HG02571 (cell line): ENCODE measurements at regions not wholly inside any gene's neighbourhood (a gene's known extent, or its start where the extent isn't known, plus 50 kb on each side); places are given as distances from the start of the nearest gene placed in this dataset.
"Not testable (repeated sequence)": the region's sequence is repeated elsewhere in the genome, so short reads cannot be mapped to it uniquely, and the experiment has no call there.

ENCODE experiments used
- ATAC-seq: cut with Tn5 transposase; IDR thresholded peaks from one replicate; pipeline ENCODE4 v1.9.1; 2021; ENCODE audit warnings: mild to moderate bottlenecking, moderate library complexity; ENCODE audit not compliant: unreplicated experiment

DNA sequence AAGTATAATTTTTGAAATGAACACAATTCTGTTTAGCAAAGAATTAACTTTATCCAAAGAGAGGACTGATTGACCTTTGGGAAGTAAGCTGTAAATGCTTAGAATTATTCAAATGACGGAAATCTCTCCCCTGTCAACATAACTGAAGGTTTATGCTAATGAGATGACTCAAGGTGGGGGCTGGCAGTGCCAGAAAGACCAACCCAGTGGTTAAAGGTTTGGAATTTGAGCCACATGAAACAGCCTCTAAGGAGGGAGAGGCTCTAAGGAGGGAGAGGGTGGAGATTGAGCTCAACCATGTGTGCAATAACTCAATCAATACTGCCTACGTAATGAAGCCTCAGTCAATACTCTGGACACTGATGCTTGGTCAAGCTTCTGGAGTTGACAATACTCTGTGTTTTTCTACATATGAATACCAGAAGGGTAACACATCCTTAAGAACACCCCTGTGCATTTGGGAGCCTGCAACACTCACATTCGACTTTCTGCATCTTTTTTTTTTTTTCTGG lies 123.4 kb upstream of the TENT5A start:
- no peak for ATAC-seq

DNA sequence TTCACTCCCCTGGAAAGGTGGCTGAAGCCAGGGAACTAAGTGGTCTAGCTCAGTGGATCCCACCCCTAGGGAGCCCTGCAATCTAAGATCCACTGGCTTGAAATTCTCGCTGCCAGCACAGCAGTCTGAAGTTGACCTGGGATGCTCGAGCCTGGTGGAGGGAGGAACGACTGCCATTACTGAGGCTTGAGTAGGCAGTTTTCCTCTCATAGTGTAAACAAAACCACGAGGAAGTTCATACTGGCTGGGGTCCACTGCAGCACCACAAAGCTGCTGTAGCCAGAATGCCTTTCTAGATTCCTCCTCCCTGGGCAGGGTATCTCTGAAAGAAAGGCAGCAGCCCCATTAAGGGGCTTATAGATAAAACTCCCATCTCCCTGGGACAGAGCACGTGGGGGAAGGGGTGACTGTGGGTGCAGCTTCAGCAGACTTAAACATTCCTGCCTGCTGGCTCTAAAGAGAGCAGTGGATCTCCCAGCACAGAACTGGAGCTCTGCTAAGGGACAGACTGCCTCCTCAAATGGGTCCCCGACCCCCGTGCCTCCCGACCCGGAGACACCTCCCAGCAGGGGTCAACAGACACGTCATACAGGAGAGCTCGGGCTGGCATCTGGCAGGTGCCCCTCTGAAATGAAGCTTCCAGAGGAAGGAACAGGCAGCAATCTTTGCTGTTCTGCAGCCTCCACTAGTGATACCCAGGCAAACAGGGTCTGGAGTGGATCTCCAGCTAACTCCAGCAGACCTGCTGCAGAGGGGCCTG lies 117.4 kb upstream of the TENT5A start:
- ATAC-seq: not testable (repeated sequence)

DNA sequence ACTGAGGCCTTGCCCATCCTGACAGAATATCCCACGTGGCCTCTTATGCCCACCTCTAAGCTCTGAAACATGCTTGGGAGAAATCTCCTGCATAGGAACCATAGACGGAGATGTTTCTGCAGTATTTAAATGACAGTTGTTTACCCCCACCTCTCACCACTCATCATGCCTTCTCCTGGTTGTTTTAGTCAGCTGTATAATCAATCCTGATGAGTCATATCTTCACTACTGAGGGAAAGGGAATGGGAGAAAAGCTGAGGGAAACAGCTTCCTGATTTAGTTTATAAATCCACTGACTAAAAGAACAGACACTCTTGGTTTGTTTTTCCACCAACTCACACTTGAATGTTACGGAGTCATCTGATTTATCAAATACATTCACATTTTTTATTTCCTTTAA lies 113.2 kb upstream of the TENT5A start:
- ATAC-seq: no peak

DNA sequence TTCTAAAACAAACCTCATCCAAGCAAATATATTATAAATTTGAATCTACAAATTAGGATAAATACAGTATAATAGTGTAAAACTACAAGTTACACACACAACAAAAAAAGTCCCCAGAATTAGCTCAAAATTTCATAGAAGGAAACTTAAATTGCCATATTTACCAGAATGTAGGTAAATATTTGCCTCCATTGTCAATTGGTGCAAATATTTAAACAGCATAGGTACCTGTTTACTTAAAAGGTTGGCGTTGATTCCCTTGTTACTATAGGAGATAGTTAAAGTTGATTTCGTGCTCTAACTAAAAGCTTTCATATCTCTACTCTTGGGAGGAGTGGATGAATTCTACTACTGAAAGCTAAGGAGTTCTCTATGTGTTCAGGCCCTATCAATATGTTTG lies 111.6 kb upstream of the TENT5A start:
- no peak for ATAC-seq

DNA sequence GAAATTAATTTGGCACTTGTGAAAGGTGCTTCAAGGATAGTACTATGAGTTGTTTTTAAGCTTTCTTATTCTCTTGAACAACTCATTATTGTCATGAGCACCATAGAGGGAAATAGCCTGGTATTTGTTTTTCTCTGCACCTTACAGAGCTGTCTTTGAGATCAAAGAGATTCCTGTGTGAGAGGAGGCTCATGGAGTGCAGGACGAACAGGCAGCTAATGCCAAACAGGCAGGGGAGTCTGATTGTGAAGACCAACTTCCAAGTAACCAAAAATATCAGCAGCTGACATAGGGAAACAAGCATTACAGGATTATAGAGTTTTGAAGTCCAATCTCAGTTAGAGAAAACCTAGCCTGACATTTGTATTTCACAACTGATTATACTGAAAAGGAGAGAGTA lies 110.6 kb upstream of the TENT5A start:
- no peak for ATAC-seq

DNA sequence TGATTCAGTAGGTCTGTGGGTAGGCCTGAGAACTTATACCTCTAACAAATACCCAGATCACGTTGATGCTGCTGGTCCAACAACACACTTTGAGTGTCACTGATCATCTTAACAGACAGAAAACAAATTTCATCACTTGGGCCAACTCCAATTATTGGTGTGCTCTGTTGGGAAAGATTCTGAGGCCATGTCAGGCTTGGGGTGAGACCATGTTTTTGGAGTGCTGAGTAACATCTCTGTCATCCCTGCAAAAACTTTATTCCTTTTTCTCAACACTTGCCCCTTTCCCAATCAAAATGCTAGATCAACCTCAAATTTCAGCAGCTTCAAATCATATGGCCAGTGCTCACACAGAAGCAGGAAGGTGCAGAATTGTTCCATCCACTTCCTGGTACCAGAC lies 108.8 kb upstream of the TENT5A start:
- ATAC-seq: no peak

DNA sequence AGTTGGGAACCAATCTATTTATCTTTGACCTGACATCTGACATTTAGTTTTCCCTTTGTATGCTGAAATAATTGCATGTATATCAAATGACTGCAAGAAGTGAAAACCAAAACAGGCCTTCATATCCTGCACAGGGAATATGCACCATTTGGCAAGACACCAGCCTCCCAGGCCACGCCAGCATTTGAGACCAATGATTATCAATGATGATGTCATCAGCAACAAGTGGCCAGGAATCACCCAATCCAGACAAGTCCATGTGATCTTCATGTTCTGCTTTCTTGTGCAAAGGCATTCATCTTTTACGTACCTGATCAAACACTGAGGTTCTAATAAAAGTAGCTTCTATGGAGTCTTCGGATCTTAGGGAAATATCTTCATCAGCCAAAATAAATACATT lies 107.4 kb upstream of the TENT5A start:
- no peak for ATAC-seq

DNA sequence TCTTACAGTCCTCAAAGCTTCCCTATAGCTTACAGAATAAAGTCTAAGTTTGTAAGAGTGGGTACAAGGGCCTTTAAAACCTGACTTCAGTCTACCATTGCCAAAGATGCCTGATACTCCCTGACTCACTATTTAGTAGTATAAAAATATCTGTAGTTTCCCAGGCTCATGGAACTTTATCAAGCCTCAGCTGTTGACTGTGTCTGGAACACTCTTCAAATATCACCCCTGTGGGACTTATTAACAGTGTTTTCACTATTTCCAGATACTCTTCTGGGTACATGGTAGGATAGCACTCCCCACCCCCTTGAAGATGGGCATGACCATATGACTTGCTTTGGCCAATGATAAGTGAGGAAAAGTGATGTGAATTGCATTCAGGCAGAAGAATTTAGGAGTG lies 105.3 kb upstream of the TENT5A start:
- no peak for ATAC-seq

DNA sequence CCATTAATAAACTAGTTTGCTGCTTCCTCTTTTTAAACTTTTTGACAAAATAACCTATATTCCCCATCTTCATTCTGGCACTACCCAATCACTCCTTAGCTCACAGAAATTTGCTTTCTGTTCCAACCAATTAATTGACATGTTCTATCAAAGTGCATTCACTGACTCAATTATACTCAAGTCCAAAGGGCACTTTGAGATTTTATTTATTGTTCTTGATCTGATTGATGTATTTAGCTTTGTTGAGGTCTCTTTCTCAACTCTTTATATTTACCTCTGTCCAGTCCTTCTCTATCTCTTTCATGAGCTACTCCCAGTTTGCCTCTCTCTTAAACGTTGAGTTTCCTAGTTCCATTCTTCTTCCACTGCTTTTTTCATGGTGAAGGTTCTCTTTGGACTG lies 104.4 kb upstream of the TENT5A start:
- ATAC-seq: no peak

DNA sequence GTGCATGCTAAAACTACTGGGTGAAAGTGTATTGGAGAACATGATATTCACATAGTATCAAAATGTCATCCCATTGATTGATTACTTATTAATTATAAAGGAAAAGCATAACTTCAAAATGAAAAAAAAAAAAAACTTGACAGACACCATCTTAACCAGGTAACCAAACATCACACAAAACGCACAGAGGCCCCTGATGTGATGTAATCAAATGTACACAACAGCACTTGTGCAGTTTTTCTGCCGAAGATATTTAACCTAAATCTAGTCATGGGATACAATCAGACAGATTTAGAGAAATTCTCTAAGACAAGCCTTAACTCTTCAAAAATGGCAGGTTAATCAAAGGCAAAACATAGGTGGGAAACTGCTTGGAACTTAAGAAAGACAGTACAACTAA lies 102.0 kb upstream of the TENT5A start:
- ATAC-seq: no peak

DNA sequence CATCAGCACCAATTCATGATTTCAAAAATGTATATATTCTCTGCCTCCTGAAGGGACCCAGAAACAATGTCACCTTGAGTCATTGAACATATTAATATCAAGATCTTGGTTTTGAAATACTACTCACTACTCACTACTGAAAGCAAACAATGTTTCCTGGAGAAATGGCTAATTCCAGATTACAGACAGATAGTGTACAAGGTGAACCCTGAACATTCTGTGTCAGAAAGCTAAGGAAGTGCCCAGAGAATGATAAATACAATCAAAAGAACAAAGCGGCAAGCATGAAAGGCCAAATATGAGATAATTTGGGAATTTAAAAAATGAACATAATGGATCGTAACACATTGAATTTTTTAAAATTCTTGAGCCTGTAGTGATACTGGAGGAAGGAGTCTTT lies 101.5 kb upstream of the TENT5A start:
- ATAC-seq: no peak

DNA sequence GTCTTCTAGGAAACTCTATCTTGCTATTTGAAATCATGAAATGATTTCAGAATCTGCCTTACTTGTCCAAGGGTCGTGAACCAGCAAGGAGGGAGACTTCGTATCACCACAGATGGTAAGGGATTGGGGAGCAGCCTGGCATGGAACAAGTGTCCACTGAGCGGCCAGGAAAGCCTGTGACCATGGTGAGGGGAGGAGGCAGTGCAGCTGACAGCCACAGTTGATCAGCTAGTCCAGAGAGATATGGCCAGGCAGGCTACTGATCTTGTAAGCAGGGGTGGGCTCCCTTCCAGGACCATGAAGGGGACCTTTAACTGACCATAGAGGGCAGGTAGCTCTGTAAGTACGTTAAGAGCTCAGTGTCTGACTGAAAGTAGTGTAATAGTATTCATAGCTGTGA lies 96.8 kb upstream of the TENT5A start:
- ATAC-seq: no peak

DNA sequence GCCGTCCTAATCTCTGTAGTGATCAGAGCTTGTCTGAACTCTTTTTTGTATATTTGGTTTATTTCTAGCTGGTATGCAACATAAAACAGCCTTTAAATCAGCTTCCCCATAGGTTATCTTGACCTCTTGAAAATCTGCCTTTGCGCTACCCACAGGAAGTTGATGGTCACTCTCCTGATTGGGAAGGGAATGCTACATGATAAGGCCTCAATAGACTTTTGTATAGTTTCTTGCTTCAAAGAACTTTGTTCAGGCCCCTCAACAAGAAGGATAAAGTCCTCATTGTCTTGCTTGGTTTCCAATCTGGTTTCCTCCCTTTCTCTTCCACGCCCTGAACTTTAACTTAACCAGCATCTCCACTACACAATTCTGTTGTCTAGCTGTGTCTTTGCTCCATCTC lies 95.4 kb upstream of the TENT5A start:
- no peak for ATAC-seq

DNA sequence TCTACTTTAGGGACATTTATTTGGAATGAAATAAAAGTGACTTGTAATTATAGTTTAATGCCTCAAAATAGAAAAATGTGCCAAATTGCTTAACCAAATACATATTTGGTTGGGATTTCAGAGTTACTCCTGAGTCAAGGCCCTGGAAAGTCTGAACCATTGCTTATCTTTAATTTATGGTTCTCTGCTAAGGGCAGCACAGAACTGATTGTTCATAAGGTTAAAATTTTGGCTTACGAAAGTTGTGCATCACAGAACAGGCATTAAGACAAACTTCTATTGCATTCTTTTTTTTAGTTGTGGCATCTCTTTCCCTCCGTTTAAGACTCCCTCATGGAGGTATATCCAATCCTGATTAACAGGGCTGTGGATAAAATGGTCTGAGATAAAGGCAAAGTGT lies 92.2 kb upstream of the TENT5A start:
- no peak for ATAC-seq

DNA sequence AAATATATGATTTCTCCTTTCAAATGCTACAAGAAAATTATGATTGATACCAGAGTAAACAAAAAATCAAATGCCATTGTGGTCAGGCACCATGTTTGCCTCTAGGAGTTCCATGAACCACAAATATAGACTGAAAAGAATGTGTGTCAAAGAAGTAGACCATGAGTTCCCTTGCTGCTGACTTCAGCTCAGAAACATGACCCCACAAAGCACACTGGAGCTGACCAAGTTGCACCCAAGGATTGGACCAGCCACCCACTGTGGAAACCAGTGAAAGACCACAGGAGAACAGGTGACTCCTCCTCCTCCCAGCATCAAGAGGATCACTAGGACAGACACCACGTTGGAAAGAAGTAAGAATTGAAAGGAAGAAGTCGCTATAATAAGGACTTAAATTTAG lies 90.8 kb upstream of the TENT5A start:
- ATAC-seq: no peak

DNA sequence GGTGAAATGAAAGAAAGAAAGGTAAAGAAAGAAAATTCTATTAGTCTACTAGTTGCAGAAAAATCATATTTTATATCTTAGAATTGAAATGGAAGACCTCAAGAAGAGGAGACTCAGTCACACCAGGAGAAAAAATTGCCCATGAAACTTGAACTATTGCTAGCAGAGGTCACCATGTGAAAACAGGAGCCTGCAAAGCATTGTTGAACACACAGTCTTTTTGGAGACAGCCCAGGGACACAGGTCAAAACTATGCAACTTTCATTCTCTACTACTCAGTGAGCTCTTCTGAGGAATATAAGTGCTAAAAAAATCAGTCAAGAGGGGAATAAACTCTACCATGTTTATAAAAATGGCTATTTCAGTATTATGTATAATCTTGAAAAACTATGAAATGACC lies 89.8 kb upstream of the TENT5A start:
- ATAC-seq: no peak

DNA sequence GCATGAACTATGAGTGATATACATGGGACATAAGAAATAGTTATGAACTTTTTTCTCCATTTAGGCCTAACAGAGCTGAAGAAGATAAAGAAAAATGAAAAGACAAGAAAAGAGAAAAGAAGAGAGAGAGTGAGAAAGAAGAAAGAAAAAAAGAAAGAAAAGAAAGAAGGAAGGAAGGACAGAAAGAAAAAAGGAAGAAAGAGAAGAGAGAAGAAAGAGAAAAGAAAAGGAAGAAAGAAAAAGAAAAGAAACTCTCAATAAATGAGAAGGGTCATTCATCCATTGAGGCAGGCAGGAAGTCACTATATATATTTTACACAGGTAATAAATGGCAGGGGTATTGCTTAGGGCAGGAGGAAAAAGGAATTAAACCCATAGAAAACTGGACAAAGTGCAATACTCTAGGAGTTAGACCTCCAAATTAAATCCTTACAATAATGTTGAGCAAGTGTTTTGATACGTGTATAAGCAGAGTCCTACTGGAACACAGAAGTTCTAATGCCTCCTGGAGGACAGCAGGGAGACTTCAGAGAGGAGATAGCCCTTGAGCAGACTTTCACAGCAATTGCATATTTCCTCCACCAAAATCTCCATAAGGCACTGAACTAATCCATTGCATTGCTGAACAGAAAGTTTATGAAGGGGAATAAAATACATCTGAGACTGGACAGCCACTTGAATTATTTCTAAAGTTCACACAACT lies 86.4 kb upstream of the TENT5A start:
- ATAC-seq: no peak

DNA sequence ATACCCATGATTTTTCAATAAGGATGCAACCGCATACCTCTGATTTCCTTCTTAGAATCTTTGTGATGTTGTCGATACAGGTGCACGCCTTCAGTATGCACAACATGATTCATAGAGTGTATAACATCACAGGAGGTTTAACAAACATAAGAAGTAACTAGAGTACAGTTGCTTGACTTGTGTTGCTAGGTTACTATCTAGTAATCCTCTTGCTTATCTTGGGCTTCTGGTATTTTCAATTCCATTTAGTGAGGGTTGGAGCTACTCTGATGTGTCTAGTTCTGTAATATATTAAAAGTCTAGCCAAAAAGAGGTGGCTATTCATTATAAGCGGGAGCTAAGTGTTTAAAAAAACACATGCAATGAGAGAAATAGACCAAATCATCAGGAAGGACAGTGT lies 85.5 kb upstream of the TENT5A start:
- no peak for ATAC-seq

DNA sequence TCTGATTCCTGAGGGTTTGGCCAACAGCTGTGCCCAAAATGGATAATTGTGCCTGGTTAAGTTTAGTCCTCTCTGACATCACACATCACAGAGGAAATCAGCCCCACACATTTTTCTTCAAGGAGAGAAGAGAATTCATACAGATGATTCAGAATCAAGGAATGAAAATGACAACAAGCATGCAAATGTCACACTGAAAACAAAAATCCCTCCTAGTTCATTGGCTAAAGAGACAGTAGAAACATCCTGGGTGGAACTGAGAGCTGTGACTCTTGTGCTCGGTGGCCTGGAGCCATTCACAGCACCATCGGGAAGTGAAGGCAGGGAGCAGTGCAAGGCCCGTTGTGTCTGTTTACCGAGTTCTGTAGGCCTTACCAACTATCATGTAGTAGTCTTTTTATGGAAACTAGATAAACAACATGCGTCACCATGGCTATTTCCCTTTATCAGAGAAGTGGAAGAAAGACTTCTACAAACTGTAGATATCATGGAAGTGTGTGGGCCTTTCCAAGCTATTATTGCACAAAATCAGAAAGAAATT lies 81.7 kb upstream of the TENT5A start:
- ATAC-seq: no peak

DNA sequence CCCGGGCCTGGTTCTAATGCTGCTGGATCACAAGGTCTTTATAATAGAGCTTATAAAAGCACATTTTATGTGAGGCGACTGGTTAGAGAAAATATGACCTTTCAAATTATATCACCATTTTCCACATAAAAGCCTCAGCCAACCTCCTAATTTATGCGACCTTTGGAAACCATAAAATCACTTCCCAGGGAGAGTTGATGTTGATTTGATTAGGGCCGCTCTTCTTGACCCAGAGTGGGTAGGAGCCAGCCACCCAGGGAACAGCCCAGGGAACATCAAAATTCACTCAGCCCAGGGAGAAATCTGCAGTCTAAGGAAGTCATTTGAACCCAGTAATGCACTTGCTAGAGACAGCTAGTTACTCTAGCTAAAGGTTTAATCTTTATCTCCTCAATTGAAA lies 79.8 kb upstream of the TENT5A start:
- no peak for ATAC-seq

DNA sequence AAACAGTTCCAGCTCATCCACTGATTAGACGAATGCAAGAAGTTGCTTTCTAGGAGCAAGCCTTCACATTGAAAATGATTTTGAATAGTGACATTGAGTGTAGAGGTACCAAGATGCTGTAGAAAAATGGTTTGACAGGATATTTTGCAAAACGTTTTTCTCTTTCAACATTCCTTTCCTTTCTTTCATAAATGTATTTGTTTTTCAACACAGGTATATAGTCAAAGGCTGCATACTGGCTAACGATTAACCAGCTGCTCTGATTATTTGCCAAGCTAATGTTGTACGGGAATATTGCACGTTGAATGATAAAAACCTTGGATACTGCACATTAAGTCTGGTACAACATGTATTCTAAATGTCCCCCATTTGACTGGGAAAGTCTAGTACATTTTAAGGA lies 78.8 kb upstream of the TENT5A start:
- ATAC-seq: no peak

DNA sequence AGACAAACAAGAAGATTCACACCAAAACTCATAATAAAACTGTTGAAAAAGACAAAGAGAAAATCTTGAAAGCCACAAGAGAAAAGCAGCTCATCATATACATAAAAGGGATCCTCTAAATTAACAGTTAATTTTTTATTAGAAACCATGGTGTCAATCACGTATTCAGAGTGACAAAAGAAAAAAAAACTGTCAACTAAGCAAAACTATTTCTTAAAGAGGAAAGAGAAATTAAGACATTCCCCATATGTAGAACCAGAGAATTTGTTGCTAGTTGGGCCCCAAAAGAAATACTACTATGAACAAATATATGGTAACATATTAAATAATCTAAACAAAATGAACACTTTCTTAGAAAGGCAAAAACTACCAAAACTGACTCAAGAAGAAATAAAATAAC lies 74.3 kb upstream of the TENT5A start:
- ATAC-seq: no peak
